HepG2 (cell line): ENCODE measurements at regions not wholly inside any gene's neighbourhood (a gene's known extent, or its start where the extent isn't known, plus 50 kb on each side); places are given as distances from the start of the nearest gene placed in this dataset.

Experiments used
- ATAC-seq: fragments of 200-7000 bp; cut with Tn5 transposase; 3 replicates; pipeline ENCODE4 v1.9.1; 2020; ENCODE audit warnings: mild to moderate bottlenecking, moderate library complexity
- BruUV-seq: library from RNA; stranded (reverse); fragments of 400-500 nt; replicated peaks from 2 replicates; lab custom pipeline; 2021; lab: Mats Ljungman, UMichigan
- CTCF ChIA-PET: fragments of 300-600 bp; formaldehyde crosslinking; extraction: SDS; loops from one replicate; lab custom pipeline; 2021; ENCODE audit warnings: low total read pairs, inconsistent platforms, low intra/inter-chr PET ratio; lab: Yijun Ruan, JAX
- POLR2A ChIA-PET: fragments of 350-600 bp; sonication (Branson Sonifier 250); formaldehyde crosslinking; loops from one replicate; lab custom pipeline; 2020; ENCODE audit warnings: antibody characterized with exemption, inconsistent platforms; lab: Yijun Ruan, JAX
- DNase-seq: peaks from one replicate; pipeline ENCODE4 v3.0.0-alpha.2; 2015; ENCODE audit warnings: low spot score
- FAIRE-seq: peaks from 3 replicates; lab custom pipeline; 2011; peaks lifted over from hg19 to GRCh38; lab: Jason Lieb, UNC
- H2AFZ ChIP-seq: one replicate; pipeline ENCODE4 v1.6.1; 2011; ENCODE audit warnings: low read length, inconsistent platforms
- H3K27ac ChIP-seq: fragments of 300-600 bp; 3 replicates; pipeline ENCODE4 v1.8.0; 2011; ENCODE audit warnings: mixed run types, mild to moderate bottlenecking, mixed read lengths, low read length, inconsistent platforms; ENCODE audit not compliant: insufficient read depth; ENCODE audit errors: extremely low read length
- H3K27me3 ChIP-seq, 2 experiments: fragments of 200-600 bp in 1 of 2; 2 replicates in 1 of 2; 3 replicates in 1 of 2; pipeline versions ENCODE4 v1.6.0 to v1.8.0; 2011; ENCODE audit warnings: low read length in 2 of 2, mild to moderate bottlenecking in 2 of 2, moderate library complexity in 2 of 2, inconsistent platforms in 1 of 2; ENCODE audit not compliant: insufficient read depth in 2 of 2, control insufficient read depth in 1 of 2
- H3K36me3 ChIP-seq, 2 experiments: fragments of 200-600 bp in 1 of 2; replicated peaks in 1 of 2; 2 replicates in 1 of 2; 3 replicates in 1 of 2; pipeline versions ENCODE4 v1.5.1 to v1.8.0; 2011; ENCODE audit warnings: low read length in 2 of 2, inconsistent platforms in 1 of 2; ENCODE audit not compliant: insufficient read depth in 2 of 2, control insufficient read depth in 1 of 2
- H3K4me1 ChIP-seq: 2 replicates; pipeline ENCODE4 v1.5.1; 2012; ENCODE audit warnings: low read length, inconsistent platforms; ENCODE audit not compliant: insufficient read depth
- H3K4me2 ChIP-seq: 2 replicates; pipeline ENCODE4 v1.6.0; 2011; ENCODE audit warnings: low read depth, low read length, inconsistent platforms
- H3K4me3 ChIP-seq, 3 experiments: fragments of 200-600 bp in 1 of 3; sonication (generic), shearing (Covaris generic) in 1 of 3; replicated peaks in 1 of 3; 2 replicates each; pipeline ENCODE4 v1.5.1; 2011 to 2016; ENCODE audit warnings: low read length in 3 of 3, inconsistent platforms in 2 of 3, low read depth in 2 of 3, mild to moderate bottlenecking in 2 of 3, control low read depth in 1 of 3, mixed read lengths in 1 of 3; ENCODE audit not compliant: insufficient read depth in 1 of 3
- H3K79me2 ChIP-seq: one replicate; pipeline ENCODE4 v1.6.1; 2011; ENCODE audit warnings: low read length, inconsistent platforms; ENCODE audit not compliant: insufficient read depth
- H3K9ac ChIP-seq: 2 replicates; pipeline ENCODE4 v1.6.0; 2011; ENCODE audit warnings: mild to moderate bottlenecking, low read depth, low read length, inconsistent platforms; ENCODE audit not compliant: insufficient read depth
- H3K9me3 ChIP-seq: 2 replicates; pipeline ENCODE4 v1.5.1; 2012; ENCODE audit warnings: mild to moderate bottlenecking, low read length
- H4K20me1 ChIP-seq: 2 replicates; pipeline ENCODE4 v1.6.0; 2011; ENCODE audit warnings: inconsistent platforms, mild to moderate bottlenecking, low read length, moderate library complexity; ENCODE audit not compliant: insufficient read depth
- ELF4 ChIP-seq: sonication (generic); formaldehyde crosslinking; IDR thresholded peaks from 2 replicates; pipeline ENCODE4 v1.5.0; 2020; ENCODE audit warnings: missing genetic modification reagents, mild to moderate bottlenecking, moderate library complexity, borderline replicate concordance
- WGBS: methylation state at CpG from one replicate; pipeline ENCODE4 v1.1.6; 2017; ENCODE audit warnings: low lambda C conversion rate; 5-methylcytosine and 5-hydroxymethylcytosine counted together
- in situ Hi-C: cut with HindIII; loops from 2 replicates; pipeline ENCODE4 v1.10.0; 2017; ENCODE audit warnings: low pct_unique_long_range_greater_than_20kb; ENCODE audit not compliant: extremely low pct_ligation_motif_present
- intact Hi-C: fragments of 100-400 bp; cut with micrococcal nuclease; formaldehyde crosslinking; loops from one replicate; pipeline ENCODE4 v1.10.0; 2022; ENCODE audit not compliant: unreplicated experiment
- TF ChIP-seq, protein P1 (sequence below), 2 experiments: sonication (generic) in 1 of 2; formaldehyde crosslinking in 1 of 2; IDR thresholded peaks; 2 replicates each; pipeline versions ENCODE4 v1.5.1 to v1.6.1; 2011 to 2020; ENCODE audit warnings: borderline replicate concordance in 1 of 2, low read depth in 1 of 2, low read length in 1 of 2, mild to moderate bottlenecking in 1 of 2, missing genetic modification reagents in 1 of 2, moderate library complexity in 1 of 2
- TF ChIP-seq, protein P2 (sequence below), 2 experiments: fragments of 450-650 bp in 1 of 2; sonication (generic) in 1 of 2; formaldehyde crosslinking in 1 of 2; IDR thresholded peaks; 2 replicates each; pipeline versions ENCODE4 v1.6.1 to v1.8.0; 2016 to 2022; ENCODE audit warnings: antibody characterized with exemption in 1 of 2, mild to moderate bottlenecking in 1 of 2, missing genetic modification reagents in 1 of 2
- TF ChIP-seq, protein P3 (sequence below): sonication (generic); formaldehyde crosslinking; IDR thresholded peaks from 2 replicates; pipeline ENCODE4 v1.4.0; 2020; ENCODE audit warnings: missing genetic modification reagents

DNA sequence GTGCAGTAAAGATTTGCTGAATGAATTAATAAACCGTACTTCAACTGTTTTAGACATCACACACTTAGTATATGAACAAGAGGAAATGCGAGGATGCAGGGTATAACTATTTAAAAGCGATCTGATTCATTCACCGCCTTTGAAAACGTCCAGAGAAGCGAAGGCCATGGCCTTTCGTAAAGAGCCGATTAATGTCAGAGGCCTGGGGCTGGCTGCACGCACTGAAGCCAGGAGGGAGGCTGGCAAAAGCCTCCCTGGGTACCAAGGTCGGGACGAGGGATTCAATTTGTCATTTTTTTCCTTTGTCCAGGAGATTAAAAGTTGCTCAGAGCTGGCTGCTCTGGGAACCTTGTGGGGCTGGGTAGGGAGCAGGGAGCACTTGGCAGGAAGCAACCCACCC is 307.4 kb downstream of the NPHP4 start:
- Histone ChIP-seq H3K4me3 (no peak overlapping the region), H3K4me1 (no peaks in the 10 kb centered on the region), H3K9ac (no peak overlapping the region), H3K4me2 (no peak overlapping the region), H4K20me1 (no peaks in the 10 kb centered on the region), H3K27ac (no peak overlapping the region), H3K36me3 (no peaks in the 10 kb centered on the region), H3K79me2 (no peaks in the 10 kb centered on the region), H3K27me3 (peaks cover 0 to 31% of the 10 kb centered on the region in 2 experiments; a peak in 3 of 5 replicates), H3K9me3 (no peaks in the 10 kb centered on the region), H2AFZ (no peak overlapping the region)
- ChIA-PET POLR2A (no interaction called here), CTCF (no interaction called here)
- no peak for ATAC-seq
- in situ Hi-C loops (no loop called here), intact Hi-C loops (no loop called here)
- no peak for FAIRE-seq
- no TSS peak for BruUV-seq
- no peak for DNase-seq
- 0% methylated on average over 9 of the region's 11 CpGs for WGBS
- TF ChIP-seq, protein P1, sequence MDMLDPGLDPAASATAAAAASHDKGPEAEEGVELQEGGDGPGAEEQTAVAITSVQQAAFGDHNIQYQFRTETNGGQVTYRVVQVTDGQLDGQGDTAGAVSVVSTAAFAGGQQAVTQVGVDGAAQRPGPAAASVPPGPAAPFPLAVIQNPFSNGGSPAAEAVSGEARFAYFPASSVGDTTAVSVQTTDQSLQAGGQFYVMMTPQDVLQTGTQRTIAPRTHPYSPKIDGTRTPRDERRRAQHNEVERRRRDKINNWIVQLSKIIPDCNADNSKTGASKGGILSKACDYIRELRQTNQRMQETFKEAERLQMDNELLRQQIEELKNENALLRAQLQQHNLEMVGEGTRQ (IDR thresholded peaks at IDR 0.05; ENCODE audit: low read depth, low read length) = no peak
- TF ChIP-seq, protein P1 (CRISPR knock-in tag; IDR thresholded peaks at IDR 0.05; ENCODE audit: borderline replicate concordance) = no peak
- TF ChIP-seq, protein P2, sequence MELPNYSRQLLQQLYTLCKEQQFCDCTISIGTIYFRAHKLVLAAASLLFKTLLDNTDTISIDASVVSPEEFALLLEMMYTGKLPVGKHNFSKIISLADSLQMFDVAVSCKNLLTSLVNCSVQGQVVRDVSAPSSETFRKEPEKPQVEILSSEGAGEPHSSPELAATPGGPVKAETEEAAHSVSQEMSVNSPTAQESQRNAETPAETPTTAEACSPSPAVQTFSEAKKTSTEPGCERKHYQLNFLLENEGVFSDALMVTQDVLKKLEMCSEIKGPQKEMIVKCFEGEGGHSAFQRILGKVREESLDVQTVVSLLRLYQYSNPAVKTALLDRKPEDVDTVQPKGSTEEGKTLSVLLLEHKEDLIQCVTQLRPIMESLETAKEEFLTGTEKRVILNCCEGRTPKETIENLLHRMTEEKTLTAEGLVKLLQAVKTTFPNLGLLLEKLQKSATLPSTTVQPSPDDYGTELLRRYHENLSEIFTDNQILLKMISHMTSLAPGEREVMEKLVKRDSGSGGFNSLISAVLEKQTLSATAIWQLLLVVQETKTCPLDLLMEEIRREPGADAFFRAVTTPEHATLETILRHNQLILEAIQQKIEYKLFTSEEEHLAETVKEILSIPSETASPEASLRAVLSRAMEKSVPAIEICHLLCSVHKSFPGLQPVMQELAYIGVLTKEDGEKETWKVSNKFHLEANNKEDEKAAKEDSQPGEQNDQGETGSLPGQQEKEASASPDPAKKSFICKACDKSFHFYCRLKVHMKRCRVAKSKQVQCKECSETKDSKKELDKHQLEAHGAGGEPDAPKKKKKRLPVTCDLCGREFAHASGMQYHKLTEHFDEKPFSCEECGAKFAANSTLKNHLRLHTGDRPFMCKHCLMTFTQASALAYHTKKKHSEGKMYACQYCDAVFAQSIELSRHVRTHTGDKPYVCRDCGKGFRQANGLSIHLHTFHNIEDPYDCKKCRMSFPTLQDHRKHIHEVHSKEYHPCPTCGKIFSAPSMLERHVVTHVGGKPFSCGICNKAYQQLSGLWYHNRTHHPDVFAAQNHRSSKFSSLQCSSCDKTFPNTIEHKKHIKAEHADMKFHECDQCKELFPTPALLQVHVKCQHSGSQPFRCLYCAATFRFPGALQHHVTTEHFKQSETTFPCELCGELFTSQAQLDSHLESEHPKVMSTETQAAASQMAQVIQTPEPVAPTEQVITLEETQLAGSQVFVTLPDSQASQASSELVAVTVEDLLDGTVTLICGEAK (IDR thresholded peaks at IDR 0.05) = no peak
- TF ChIP-seq, protein P2 (CRISPR knock-in tag; IDR thresholded peaks at IDR 0.05) = no peak
- no peak for TF ChIP-seq ELF4 (CRISPR knock-in tag)
- TF ChIP-seq, protein P3, sequence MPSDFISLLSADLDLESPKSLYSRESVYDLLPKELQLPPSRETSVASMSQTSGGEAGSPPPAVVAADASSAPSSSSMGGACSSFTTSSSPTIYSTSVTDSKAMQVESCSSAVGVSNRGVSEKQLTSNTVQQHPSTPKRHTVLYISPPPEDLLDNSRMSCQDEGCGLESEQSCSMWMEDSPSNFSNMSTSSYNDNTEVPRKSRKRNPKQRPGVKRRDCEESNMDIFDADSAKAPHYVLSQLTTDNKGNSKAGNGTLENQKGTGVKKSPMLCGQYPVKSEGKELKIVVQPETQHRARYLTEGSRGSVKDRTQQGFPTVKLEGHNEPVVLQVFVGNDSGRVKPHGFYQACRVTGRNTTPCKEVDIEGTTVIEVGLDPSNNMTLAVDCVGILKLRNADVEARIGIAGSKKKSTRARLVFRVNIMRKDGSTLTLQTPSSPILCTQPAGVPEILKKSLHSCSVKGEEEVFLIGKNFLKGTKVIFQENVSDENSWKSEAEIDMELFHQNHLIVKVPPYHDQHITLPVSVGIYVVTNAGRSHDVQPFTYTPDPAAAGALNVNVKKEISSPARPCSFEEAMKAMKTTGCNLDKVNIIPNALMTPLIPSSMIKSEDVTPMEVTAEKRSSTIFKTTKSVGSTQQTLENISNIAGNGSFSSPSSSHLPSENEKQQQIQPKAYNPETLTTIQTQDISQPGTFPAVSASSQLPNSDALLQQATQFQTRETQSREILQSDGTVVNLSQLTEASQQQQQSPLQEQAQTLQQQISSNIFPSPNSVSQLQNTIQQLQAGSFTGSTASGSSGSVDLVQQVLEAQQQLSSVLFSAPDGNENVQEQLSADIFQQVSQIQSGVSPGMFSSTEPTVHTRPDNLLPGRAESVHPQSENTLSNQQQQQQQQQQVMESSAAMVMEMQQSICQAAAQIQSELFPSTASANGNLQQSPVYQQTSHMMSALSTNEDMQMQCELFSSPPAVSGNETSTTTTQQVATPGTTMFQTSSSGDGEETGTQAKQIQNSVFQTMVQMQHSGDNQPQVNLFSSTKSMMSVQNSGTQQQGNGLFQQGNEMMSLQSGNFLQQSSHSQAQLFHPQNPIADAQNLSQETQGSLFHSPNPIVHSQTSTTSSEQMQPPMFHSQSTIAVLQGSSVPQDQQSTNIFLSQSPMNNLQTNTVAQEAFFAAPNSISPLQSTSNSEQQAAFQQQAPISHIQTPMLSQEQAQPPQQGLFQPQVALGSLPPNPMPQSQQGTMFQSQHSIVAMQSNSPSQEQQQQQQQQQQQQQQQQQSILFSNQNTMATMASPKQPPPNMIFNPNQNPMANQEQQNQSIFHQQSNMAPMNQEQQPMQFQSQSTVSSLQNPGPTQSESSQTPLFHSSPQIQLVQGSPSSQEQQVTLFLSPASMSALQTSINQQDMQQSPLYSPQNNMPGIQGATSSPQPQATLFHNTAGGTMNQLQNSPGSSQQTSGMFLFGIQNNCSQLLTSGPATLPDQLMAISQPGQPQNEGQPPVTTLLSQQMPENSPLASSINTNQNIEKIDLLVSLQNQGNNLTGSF = no peak
